GM12878 (cell line): ENCODE measurements at regions not wholly inside any gene's neighbourhood (a gene's known extent, or its start where the extent isn't known, plus 50 kb on each side); places are given as distances from the start of the nearest gene placed in this dataset.

ENCODE experiments used
- EED ChIP-seq: sonication (generic); IDR thresholded peaks from 2 replicates; pipeline ENCODE4 v1.6.1; 2016; ENCODE audit warnings: antibody characterized with exemption, low read depth
- SMARCA5 ChIP-seq: fragments of 450-650 bp; IDR thresholded peaks from 2 replicates; pipeline ENCODE4 v1.6.1; 2017; ENCODE audit warnings: mild to moderate bottlenecking
- ZNF274 ChIP-seq: IDR thresholded peaks from one replicate; pipeline ENCODE4 v1.8.0; 2011; ENCODE audit not compliant: insufficient read length, insufficient read depth
- ZNF384 ChIP-seq: IDR thresholded peaks from 2 replicates; pipeline ENCODE4 v1.6.1; 2012; ENCODE audit warnings: low read depth, mild to moderate bottlenecking, low read length, improper control_type of control experiment, borderline replicate concordance
- TF ChIP-seq, protein P1 (sequence below): fragments of 450-650 bp; formaldehyde crosslinking; IDR thresholded peaks from 2 replicates; pipeline ENCODE4 v1.5.0; 2022; ENCODE audit warnings: mild to moderate bottlenecking, missing genetic modification characterization
- TF ChIP-seq, protein P2 (sequence below): fragments of 450-650 bp; IDR thresholded peaks from 2 replicates; pipeline ENCODE4 v1.6.1; 2016; ENCODE audit warnings: mild to moderate bottlenecking, moderate library complexity, borderline replicate concordance

DNA sequence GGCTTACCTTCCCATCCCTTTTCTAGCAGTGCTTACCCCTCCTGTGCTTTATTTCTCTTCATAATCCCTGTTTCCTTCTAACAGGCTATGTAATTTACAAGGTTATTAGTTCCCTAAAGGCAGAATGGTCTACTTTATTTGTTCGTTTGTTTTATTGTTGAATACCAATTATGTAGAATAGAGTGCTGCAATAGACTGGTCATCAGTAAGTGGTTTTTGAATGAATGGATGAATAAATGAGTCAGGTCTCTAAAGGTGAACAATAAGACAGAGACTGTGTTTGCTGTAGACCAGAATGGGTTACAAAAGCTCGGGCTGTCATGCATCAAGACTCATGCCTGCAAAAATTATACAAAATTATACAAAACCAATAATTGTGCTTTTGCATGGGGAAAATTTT lies 332.0 kb downstream of the IRS1 start (continued):
- TF ChIP-seq, protein P1, sequence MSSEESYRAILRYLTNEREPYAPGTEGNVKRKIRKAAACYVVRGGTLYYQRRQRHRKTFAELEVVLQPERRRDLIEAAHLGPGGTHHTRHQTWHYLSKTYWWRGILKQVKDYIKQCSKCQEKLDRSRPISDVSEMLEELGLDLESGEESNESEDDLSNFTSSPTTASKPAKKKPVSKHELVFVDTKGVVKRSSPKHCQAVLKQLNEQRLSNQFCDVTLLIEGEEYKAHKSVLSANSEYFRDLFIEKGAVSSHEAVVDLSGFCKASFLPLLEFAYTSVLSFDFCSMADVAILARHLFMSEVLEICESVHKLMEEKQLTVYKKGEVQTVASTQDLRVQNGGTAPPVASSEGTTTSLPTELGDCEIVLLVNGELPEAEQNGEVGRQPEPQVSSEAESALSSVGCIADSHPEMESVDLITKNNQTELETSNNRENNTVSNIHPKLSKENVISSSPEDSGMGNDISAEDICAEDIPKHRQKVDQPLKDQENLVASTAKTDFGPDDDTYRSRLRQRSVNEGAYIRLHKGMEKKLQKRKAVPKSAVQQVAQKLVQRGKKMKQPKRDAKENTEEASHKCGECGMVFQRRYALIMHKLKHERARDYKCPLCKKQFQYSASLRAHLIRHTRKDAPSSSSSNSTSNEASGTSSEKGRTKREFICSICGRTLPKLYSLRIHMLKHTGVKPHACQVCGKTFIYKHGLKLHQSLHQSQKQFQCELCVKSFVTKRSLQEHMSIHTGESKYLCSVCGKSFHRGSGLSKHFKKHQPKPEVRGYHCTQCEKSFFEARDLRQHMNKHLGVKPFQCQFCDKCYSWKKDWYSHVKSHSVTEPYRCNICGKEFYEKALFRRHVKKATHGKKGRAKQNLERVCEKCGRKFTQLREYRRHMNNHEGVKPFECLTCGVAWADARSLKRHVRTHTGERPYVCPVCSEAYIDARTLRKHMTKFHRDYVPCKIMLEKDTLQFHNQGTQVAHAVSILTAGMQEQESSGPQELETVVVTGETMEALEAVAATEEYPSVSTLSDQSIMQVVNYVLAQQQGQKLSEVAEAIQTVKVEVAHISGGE (CRISPR knock-in tag) = no peak
- TF ChIP-seq ZNF384 (no peak), EED (no peak), ZNF274 (no peak), SMARCA5 (no peak)
- TF ChIP-seq, protein P2, sequence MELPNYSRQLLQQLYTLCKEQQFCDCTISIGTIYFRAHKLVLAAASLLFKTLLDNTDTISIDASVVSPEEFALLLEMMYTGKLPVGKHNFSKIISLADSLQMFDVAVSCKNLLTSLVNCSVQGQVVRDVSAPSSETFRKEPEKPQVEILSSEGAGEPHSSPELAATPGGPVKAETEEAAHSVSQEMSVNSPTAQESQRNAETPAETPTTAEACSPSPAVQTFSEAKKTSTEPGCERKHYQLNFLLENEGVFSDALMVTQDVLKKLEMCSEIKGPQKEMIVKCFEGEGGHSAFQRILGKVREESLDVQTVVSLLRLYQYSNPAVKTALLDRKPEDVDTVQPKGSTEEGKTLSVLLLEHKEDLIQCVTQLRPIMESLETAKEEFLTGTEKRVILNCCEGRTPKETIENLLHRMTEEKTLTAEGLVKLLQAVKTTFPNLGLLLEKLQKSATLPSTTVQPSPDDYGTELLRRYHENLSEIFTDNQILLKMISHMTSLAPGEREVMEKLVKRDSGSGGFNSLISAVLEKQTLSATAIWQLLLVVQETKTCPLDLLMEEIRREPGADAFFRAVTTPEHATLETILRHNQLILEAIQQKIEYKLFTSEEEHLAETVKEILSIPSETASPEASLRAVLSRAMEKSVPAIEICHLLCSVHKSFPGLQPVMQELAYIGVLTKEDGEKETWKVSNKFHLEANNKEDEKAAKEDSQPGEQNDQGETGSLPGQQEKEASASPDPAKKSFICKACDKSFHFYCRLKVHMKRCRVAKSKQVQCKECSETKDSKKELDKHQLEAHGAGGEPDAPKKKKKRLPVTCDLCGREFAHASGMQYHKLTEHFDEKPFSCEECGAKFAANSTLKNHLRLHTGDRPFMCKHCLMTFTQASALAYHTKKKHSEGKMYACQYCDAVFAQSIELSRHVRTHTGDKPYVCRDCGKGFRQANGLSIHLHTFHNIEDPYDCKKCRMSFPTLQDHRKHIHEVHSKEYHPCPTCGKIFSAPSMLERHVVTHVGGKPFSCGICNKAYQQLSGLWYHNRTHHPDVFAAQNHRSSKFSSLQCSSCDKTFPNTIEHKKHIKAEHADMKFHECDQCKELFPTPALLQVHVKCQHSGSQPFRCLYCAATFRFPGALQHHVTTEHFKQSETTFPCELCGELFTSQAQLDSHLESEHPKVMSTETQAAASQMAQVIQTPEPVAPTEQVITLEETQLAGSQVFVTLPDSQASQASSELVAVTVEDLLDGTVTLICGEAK = no peak
- TF ChIP-seq, all 136 proteins: peak for 0
